Left renal cortex interstitium (tissue), 4 donors: ENCODE measurements at regions not wholly inside any gene's neighbourhood (a gene's known extent, or its start where the extent isn't known, plus 50 kb on each side); places are given as distances from the start of the nearest gene placed in this dataset.
"Not testable (repeated sequence)": the region's sequence is repeated elsewhere in the genome, so short reads cannot be mapped to it uniquely, and the experiment has no call there.

Experiments
- DNase-seq, 4 donors: peaks; one replicate each; pipeline ENCODE4 v3.0.0-alpha.2; 2013; ENCODE audit warnings: low read depth in 4 of 4, low spot score in 2 of 4, missing footprints in 1 of 4

GRCh38 chr3:194959666-194960065, 274.0 kb downstream of the FAM43A start:
- not testable (repeated sequence) for DNase-seq

- no peak for DNase-seq
These were observed 274.9 kb downstream of the FAM43A start for GRCh38 chr3:194960446-194961032.

GRCh38 chr3:194961149-194961548, 275.5 kb downstream of the FAM43A start:
- DNase-seq: no peak

GRCh38 chr3:194961571-194961970, 275.9 kb downstream of the FAM43A start:
- no peak for DNase-seq

- DNase-seq: no peak
These were observed 276.4 kb downstream of the FAM43A start for GRCh38 chr3:194962056-194962455.

- DNase-seq: no peak
These were observed 279.1 kb downstream of the FAM43A start for GRCh38 chr3:194964809-194965208.

- no peak for DNase-seq
These were observed 281.8 kb downstream of the FAM43A start for GRCh38 chr3:194967151-194968117.

GRCh38 chr3:194970066-194970465, 284.4 kb downstream of the FAM43A start:
- DNase-seq: no peak

- no peak for DNase-seq
These were observed 285.3 kb downstream of the FAM43A start for GRCh38 chr3:194971009-194971408.

- no peak for DNase-seq
These were observed 286.3 kb downstream of the FAM43A start for GRCh38 chr3:194971965-194972364.

GRCh38 chr3:194972641-194973040, 287.0 kb downstream of the FAM43A start:
- DNase-seq: no peak

- DNase-seq: no peak
These were observed 287.8 kb downstream of the FAM43A start for GRCh38 chr3:194973366-194974000.

GRCh38 chr3:194974468-194975135, 288.9 kb downstream of the FAM43A start:
- no peak for DNase-seq

GRCh38 chr3:194976049-194976451, 290.4 kb downstream of the FAM43A start:
- no peak for DNase-seq

GRCh38 chr3:194976874-194977273, 291.2 kb downstream of the FAM43A start:
- DNase-seq: no peak

GRCh38 chr3:194977356-194977755, 291.7 kb downstream of the FAM43A start:
- no peak for DNase-seq

GRCh38 chr3:194979173-194979572, 291.8 kb downstream of the XXYLT1 start:
- DNase-seq: no peak

- no peak for DNase-seq
These were observed 288.5 kb downstream of the XXYLT1 start for GRCh38 chr3:194982472-194982871.

- DNase-seq: no peak
These were observed 287.8 kb downstream of the XXYLT1 start for GRCh38 chr3:194983121-194983520.

GRCh38 chr3:194983620-194984019, 287.3 kb downstream of the XXYLT1 start:
- DNase-seq: no peak

- no peak for DNase-seq
These were observed 286.9 kb downstream of the XXYLT1 start for GRCh38 chr3:194984066-194984465.
